ENCODE measurements at regions not wholly inside any gene's neighbourhood (a gene's known extent, or its start where the extent isn't known, plus 50 kb on each side); places are given as distances from the start of the nearest gene placed in this dataset.

- no peak for DNase-seq
- TF ChIP-seq, protein P1, sequence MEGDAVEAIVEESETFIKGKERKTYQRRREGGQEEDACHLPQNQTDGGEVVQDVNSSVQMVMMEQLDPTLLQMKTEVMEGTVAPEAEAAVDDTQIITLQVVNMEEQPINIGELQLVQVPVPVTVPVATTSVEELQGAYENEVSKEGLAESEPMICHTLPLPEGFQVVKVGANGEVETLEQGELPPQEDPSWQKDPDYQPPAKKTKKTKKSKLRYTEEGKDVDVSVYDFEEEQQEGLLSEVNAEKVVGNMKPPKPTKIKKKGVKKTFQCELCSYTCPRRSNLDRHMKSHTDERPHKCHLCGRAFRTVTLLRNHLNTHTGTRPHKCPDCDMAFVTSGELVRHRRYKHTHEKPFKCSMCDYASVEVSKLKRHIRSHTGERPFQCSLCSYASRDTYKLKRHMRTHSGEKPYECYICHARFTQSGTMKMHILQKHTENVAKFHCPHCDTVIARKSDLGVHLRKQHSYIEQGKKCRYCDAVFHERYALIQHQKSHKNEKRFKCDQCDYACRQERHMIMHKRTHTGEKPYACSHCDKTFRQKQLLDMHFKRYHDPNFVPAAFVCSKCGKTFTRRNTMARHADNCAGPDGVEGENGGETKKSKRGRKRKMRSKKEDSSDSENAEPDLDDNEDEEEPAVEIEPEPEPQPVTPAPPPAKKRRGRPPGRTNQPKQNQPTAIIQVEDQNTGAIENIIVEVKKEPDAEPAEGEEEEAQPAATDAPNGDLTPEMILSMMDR (IDR thresholded peaks at IDR 0.05): no peak
- H3K36me3 ChIP-seq: no peaks in the 10 kb centered on the region
- H3K27me3 ChIP-seq (ENCODE audit: low read depth): no peaks in the 10 kb centered on the region
- ATAC-seq: peak; percentile 83 to 90
- H3K27ac ChIP-seq: peak overlapping the region; percentile 67
- intact Hi-C loops (cut with DNase I): no loop called here
- H3K9me3 ChIP-seq: no peaks in the 10 kb centered on the region
- peaks cover 20% of the 10 kb centered on the region for H3K4me1 ChIP-seq
- H3K4me3 ChIP-seq: no peak overlapping the region
These were observed 464.6 kb downstream of the PCNX1 start for GRCh38 chr14:71371711-71372396.

- intact Hi-C loops (cut with DNase I): no loop called here
- peak overlapping the region; percentile 67 for H3K27ac ChIP-seq
- DNase-seq (no peak), ATAC-seq (peak; percentile 95 to 96)
- H3K36me3 ChIP-seq: no peaks in the 10 kb centered on the region
- TF ChIP-seq, protein P1 (IDR thresholded peaks at IDR 0.05): no peak
- no peaks in the 10 kb centered on the region for H3K9me3 ChIP-seq
- H3K4me3 ChIP-seq: no peak overlapping the region
- no peaks in the 10 kb centered on the region for H3K27me3 ChIP-seq (ENCODE audit: low read depth)
- peaks cover 20% of the 10 kb centered on the region for H3K4me1 ChIP-seq
These were observed 465.2 kb downstream of the PCNX1 start for GRCh38 chr14:71372411-71372838.

DNA sequence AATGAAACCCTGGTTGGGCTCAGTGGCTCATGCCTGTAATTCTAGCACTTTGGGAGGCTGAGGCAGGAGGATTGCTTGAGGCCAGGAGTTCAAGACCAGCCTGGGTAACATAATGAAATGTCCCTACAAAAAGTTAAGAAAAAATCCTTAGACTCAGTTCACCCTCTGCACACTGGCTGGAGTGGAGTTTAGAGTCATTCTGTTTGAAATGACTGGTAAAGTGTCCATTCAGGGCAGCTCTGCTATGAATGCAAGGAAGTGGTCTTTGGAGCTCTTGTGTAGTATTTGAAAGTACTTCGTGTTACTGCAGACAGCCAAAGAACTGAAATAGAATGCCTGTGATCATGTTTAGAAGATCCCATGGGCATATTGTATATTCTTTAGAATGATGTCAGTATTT, 466.5 kb downstream of the PCNX1 start:
- DNase-seq: no peak
- H3K4me1 ChIP-seq: peaks cover 20% of the 10 kb centered on the region
- no peaks in the 10 kb centered on the region for H3K36me3 ChIP-seq
- no peak overlapping the region for H3K4me3 ChIP-seq
- ATAC-seq: no peak
- TF ChIP-seq, protein P1 (IDR thresholded peaks at IDR 0.05): no peak
- H3K27ac ChIP-seq: no peak overlapping the region
- no peaks in the 10 kb centered on the region for H3K27me3 ChIP-seq (ENCODE audit: low read depth)
- intact Hi-C loops (cut with DNase I): no loop called here
- no peaks in the 10 kb centered on the region for H3K9me3 ChIP-seq

DNA sequence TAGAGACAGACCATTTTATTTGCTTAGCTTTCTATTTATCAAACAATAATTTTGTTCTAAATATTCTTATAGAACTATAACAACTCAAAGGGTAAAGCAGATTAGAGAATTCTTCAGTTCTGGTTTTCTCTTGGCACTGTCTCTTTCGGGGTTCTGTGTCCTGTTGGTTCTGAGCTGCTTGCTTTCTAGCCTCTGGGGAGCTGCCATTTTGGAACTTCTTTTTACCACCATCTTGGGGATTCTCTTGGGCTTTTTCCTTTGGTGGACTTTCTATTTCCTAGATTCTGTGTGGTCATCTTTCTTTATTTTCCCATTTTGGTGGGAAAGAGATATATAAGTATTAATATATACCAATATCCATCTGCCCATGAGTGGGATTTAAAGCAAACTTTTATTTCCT, 467.7 kb downstream of the PCNX1 start:
- TF ChIP-seq, protein P1 (IDR thresholded peaks at IDR 0.05): no peak
- DNase-seq (no peak), ATAC-seq (no peak)
- Histone ChIP-seq H3K36me3 (no peaks in the 10 kb centered on the region), H3K27ac (no peak overlapping the region), H3K4me3 (no peak overlapping the region), H3K4me1 (peaks cover 20% of the 10 kb centered on the region), H3K9me3 (no peaks in the 10 kb centered on the region), H3K27me3 (ENCODE audit: low read depth) (no peaks in the 10 kb centered on the region)
- intact Hi-C loops (cut with DNase I): no loop called here

GRCh38 chr14:71377099-71377498, 469.8 kb downstream of the PCNX1 start:
- TF ChIP-seq, protein P1 (IDR thresholded peaks at IDR 0.05): no peak
- Histone ChIP-seq H3K4me3 (no peak overlapping the region), H3K9me3 (no peaks in the 10 kb centered on the region), H3K27ac (no peak overlapping the region), H3K4me1 (peaks cover 17% of the 10 kb centered on the region), H3K36me3 (no peaks in the 10 kb centered on the region), H3K27me3 (ENCODE audit: low read depth) (no peaks in the 10 kb centered on the region)
- intact Hi-C loops (cut with DNase I): no loop called here
- DNase-seq (no peak), ATAC-seq (no peak)
